HL-60 (cell line): ENCODE measurements at regions not wholly inside any gene's neighbourhood (a gene's known extent, or its start where the extent isn't known, plus 50 kb on each side); places are given as distances from the start of the nearest gene placed in this dataset.

ENCODE experiments used
- POLR2AphosphoS5 ChIP-seq: IDR thresholded peaks from 2 replicates; pipeline ENCODE4 v1.6.1; 2012; ENCODE audit warnings: low read depth
- TF ChIP-seq, protein P1 (sequence below): IDR thresholded peaks from one replicate; pipeline ENCODE4 v1.5.1; 2011; ENCODE audit warnings: low read length, control low read depth, inconsistent platforms; ENCODE audit not compliant: insufficient read depth
- TF ChIP-seq, protein P2 (sequence below): IDR thresholded peaks from 2 replicates; pipeline ENCODE4 v1.6.1; 2012; ENCODE audit warnings: low read depth; ENCODE audit not compliant: insufficient replicate concordance

- TF ChIP-seq, protein P1, sequence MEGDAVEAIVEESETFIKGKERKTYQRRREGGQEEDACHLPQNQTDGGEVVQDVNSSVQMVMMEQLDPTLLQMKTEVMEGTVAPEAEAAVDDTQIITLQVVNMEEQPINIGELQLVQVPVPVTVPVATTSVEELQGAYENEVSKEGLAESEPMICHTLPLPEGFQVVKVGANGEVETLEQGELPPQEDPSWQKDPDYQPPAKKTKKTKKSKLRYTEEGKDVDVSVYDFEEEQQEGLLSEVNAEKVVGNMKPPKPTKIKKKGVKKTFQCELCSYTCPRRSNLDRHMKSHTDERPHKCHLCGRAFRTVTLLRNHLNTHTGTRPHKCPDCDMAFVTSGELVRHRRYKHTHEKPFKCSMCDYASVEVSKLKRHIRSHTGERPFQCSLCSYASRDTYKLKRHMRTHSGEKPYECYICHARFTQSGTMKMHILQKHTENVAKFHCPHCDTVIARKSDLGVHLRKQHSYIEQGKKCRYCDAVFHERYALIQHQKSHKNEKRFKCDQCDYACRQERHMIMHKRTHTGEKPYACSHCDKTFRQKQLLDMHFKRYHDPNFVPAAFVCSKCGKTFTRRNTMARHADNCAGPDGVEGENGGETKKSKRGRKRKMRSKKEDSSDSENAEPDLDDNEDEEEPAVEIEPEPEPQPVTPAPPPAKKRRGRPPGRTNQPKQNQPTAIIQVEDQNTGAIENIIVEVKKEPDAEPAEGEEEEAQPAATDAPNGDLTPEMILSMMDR = no peak
- TF ChIP-seq POLR2AphosphoS5 = no peak
- TF ChIP-seq, protein P2, sequence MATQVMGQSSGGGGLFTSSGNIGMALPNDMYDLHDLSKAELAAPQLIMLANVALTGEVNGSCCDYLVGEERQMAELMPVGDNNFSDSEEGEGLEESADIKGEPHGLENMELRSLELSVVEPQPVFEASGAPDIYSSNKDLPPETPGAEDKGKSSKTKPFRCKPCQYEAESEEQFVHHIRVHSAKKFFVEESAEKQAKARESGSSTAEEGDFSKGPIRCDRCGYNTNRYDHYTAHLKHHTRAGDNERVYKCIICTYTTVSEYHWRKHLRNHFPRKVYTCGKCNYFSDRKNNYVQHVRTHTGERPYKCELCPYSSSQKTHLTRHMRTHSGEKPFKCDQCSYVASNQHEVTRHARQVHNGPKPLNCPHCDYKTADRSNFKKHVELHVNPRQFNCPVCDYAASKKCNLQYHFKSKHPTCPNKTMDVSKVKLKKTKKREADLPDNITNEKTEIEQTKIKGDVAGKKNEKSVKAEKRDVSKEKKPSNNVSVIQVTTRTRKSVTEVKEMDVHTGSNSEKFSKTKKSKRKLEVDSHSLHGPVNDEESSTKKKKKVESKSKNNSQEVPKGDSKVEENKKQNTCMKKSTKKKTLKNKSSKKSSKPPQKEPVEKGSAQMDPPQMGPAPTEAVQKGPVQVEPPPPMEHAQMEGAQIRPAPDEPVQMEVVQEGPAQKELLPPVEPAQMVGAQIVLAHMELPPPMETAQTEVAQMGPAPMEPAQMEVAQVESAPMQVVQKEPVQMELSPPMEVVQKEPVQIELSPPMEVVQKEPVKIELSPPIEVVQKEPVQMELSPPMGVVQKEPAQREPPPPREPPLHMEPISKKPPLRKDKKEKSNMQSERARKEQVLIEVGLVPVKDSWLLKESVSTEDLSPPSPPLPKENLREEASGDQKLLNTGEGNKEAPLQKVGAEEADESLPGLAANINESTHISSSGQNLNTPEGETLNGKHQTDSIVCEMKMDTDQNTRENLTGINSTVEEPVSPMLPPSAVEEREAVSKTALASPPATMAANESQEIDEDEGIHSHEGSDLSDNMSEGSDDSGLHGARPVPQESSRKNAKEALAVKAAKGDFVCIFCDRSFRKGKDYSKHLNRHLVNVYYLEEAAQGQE = no peak
These were observed 623.5 kb upstream of the NR3C2 start for GRCh38 chr4:149065753-149066152.
